IPS-15b (cell line): ENCODE measurements at regions not wholly inside any gene's neighbourhood (a gene's known extent, or its start where the extent isn't known, plus 50 kb on each side); places are given as distances from the start of the nearest gene placed in this dataset.

Experiments used
- H3K27me3 ChIP-seq: one replicate; pipeline ENCODE4 v1.6.1; 2013; ENCODE audit warnings: low read length; ENCODE audit not compliant: control insufficient read depth, insufficient read depth
- H3K36me3 ChIP-seq: one replicate; pipeline ENCODE4 v1.6.1; 2013; ENCODE audit warnings: low read length; ENCODE audit not compliant: control insufficient read depth, insufficient read depth
- H3K4me1 ChIP-seq: one replicate; pipeline ENCODE4 v1.6.1; 2013; ENCODE audit warnings: mild to moderate bottlenecking, low read length; ENCODE audit not compliant: control insufficient read depth, insufficient read depth
- H3K4me3 ChIP-seq: one replicate; pipeline ENCODE4 v1.5.1; 2013; ENCODE audit warnings: low read depth, low read length
- H3K9ac ChIP-seq: one replicate; pipeline ENCODE4 v1.6.1; 2013; ENCODE audit warnings: low read depth, mild to moderate bottlenecking, low read length
- H3K9me3 ChIP-seq: one replicate; pipeline ENCODE4 v1.6.1; 2013; ENCODE audit warnings: mild to moderate bottlenecking, low read length; ENCODE audit not compliant: control insufficient read depth, insufficient read depth

- Histone ChIP-seq H3K4me1 (no peaks in the 10 kb centered on the region), H3K9ac (no peak overlapping the region), H3K27me3 (no peaks in the 10 kb centered on the region), H3K4me3 (no peak overlapping the region), H3K9me3 (no peaks in the 10 kb centered on the region), H3K36me3 (no peaks in the 10 kb centered on the region)
Observed at GRCh38 chr16:72357910-72358309, 186.0 kb upstream of the PMFBP1 start.

GRCh38 chr16:72355561-72355960 is 183.6 kb upstream of the PMFBP1 start:
- Histone ChIP-seq H3K9ac (no peak overlapping the region), H3K36me3 (no peaks in the 10 kb centered on the region), H3K27me3 (no peaks in the 10 kb centered on the region), H3K9me3 (no peaks in the 10 kb centered on the region), H3K4me1 (no peaks in the 10 kb centered on the region), H3K4me3 (no peak overlapping the region)

GRCh38 chr16:72349719-72350118 is 177.8 kb upstream of the PMFBP1 start:
- no peak overlapping the region for H3K4me3 ChIP-seq
- H3K4me1 ChIP-seq = no peaks in the 10 kb centered on the region
- H3K27me3 ChIP-seq = no peaks in the 10 kb centered on the region
- H3K36me3 ChIP-seq = no peaks in the 10 kb centered on the region
- H3K9ac ChIP-seq = no peak overlapping the region
- H3K9me3 ChIP-seq = no peaks in the 10 kb centered on the region

GRCh38 chr16:72332926-72333325 is 161.0 kb upstream of the PMFBP1 start:
- no peak overlapping the region for H3K9ac ChIP-seq
- no peaks in the 10 kb centered on the region for H3K9me3 ChIP-seq

GRCh38 chr16:72324578-72324977 is 152.6 kb upstream of the PMFBP1 start:
- no peaks in the 10 kb centered on the region for H3K4me1 ChIP-seq
- H3K9ac ChIP-seq = no peak overlapping the region
- no peak overlapping the region for H3K4me3 ChIP-seq
- no peaks in the 10 kb centered on the region for H3K36me3 ChIP-seq
- H3K9me3 ChIP-seq = no peaks in the 10 kb centered on the region
- H3K27me3 ChIP-seq = no peaks in the 10 kb centered on the region

More at GRCh38 chr16:72332926-72333325, 161.0 kb upstream of the PMFBP1 start:
- no peaks in the 10 kb centered on the region for H3K27me3 ChIP-seq
- H3K4me3 ChIP-seq = no peak overlapping the region
- no peaks in the 10 kb centered on the region for H3K4me1 ChIP-seq
- no peaks in the 10 kb centered on the region for H3K36me3 ChIP-seq

GRCh38 chr16:72317446-72317845 is 145.5 kb upstream of the PMFBP1 start:
- Histone ChIP-seq H3K4me3 (no peak overlapping the region), H3K27me3 (no peaks in the 10 kb centered on the region), H3K36me3 (no peaks in the 10 kb centered on the region), H3K4me1 (no peaks in the 10 kb centered on the region), H3K9me3 (no peaks in the 10 kb centered on the region), H3K9ac (no peak overlapping the region)

GRCh38 chr16:72313903-72314302 is 141.9 kb upstream of the PMFBP1 start:
- Histone ChIP-seq H3K36me3 (no peaks in the 10 kb centered on the region), H3K4me3 (no peak overlapping the region), H3K4me1 (no peaks in the 10 kb centered on the region)

GRCh38 chr16:72312828-72313227 is 140.9 kb upstream of the PMFBP1 start:
- H3K4me1 ChIP-seq = no peaks in the 10 kb centered on the region
- no peaks in the 10 kb centered on the region for H3K36me3 ChIP-seq
- no peaks in the 10 kb centered on the region for H3K27me3 ChIP-seq
- H3K9ac ChIP-seq = no peak overlapping the region
- no peak overlapping the region for H3K4me3 ChIP-seq
- no peaks in the 10 kb centered on the region for H3K9me3 ChIP-seq

More at GRCh38 chr16:72313903-72314302, 141.9 kb upstream of the PMFBP1 start:
- H3K9ac ChIP-seq = no peak overlapping the region
- no peaks in the 10 kb centered on the region for H3K27me3 ChIP-seq
- no peaks in the 10 kb centered on the region for H3K9me3 ChIP-seq

GRCh38 chr16:72311426-72311825 is 139.5 kb upstream of the PMFBP1 start:
- no peak overlapping the region for H3K9ac ChIP-seq
- H3K27me3 ChIP-seq = no peaks in the 10 kb centered on the region
- H3K36me3 ChIP-seq = no peaks in the 10 kb centered on the region
- H3K4me3 ChIP-seq = no peak overlapping the region
- H3K4me1 ChIP-seq = no peaks in the 10 kb centered on the region
- H3K9me3 ChIP-seq = no peaks in the 10 kb centered on the region

- no peaks in the 10 kb centered on the region for H3K27me3 ChIP-seq
- H3K9me3 ChIP-seq = no peaks in the 10 kb centered on the region
- no peak overlapping the region for H3K4me3 ChIP-seq
- H3K9ac ChIP-seq = no peak overlapping the region
- H3K4me1 ChIP-seq = no peaks in the 10 kb centered on the region
- no peaks in the 10 kb centered on the region for H3K36me3 ChIP-seq
Observed at GRCh38 chr16:72309001-72309400, 137.0 kb upstream of the PMFBP1 start.

- Histone ChIP-seq H3K4me1 (no peaks in the 10 kb centered on the region), H3K9ac (no peak overlapping the region), H3K36me3 (no peaks in the 10 kb centered on the region), H3K9me3 (no peaks in the 10 kb centered on the region), H3K4me3 (no peak overlapping the region), H3K27me3 (no peaks in the 10 kb centered on the region)
Observed at GRCh38 chr16:72308396-72308795, 136.4 kb upstream of the PMFBP1 start.

- Histone ChIP-seq H3K4me1 (no peaks in the 10 kb centered on the region), H3K9me3 (no peaks in the 10 kb centered on the region), H3K27me3 (no peaks in the 10 kb centered on the region), H3K4me3 (no peak overlapping the region), H3K9ac (no peak overlapping the region), H3K36me3 (no peaks in the 10 kb centered on the region)
Observed at GRCh38 chr16:72302332-72302731, 130.4 kb upstream of the PMFBP1 start.
